ENCODE measurements at regions not wholly inside any gene's neighbourhood (a gene's known extent, or its start where the extent isn't known, plus 50 kb on each side); places are given as distances from the start of the nearest gene placed in this dataset.

DNA sequence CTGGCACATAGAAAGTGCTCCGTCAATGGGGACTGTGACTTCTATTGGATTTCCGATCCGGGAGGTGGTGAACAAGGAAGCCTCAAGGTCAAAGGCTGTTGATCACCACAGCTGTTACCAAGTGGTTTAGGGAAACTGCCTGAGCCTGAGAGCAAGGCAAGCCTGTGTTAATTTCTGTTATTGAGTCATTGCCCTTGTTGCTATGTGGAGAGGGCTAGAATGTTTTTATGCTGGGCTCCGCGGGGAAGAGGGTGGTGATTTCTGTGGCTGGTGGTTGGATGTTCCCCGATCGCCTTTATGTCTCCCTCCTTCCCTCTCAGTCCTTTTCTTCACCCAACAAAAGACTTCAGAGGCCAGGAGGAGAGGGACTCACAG lies 108.5 kb upstream of the ALX4 start:
- Histone ChIP-seq H3K27ac (0 out of 6 replicates have a peak overlapping the region, but pooled peaks of 1 of the 2 experiments have one; percentile 37), H3K9me3 (no peaks in the 10 kb centered on the region), H3K4me1 (peaks cover 15% of the 10 kb centered on the region), H3K4me2 (peak overlapping the region; percentile 8; the same call in 1 of the 3 replicates), H3K4me3 (no peak overlapping the region)
- WGBS (ENCODE audit: missing lambda C conversion rate), result 70% methylated on average over 7 of the region's 7 CpGs
- DNase-seq (ENCODE audit: low read depth in 1 of 2, low spot score in 1 of 2), result no peak
- ChIA-PET POLR2A (no interaction called here), CTCF (interaction anchor here (0.8 to 1.3 kb wide), 3 partner anchors 9 to 20 kb away, joined by 3 read pairs; no protein-coding TSS in a partner anchor)
- FAIRE-seq, result no peak
- ATAC-seq, result peak in 1 of 2 experiments; percentile 42; a peak in 2 of 6 replicates
- TF ChIP-seq SMC3 (IDR thresholded peaks at IDR 0.05) (no peak), FOXS1 (CRISPR knock-in tag; IDR thresholded peaks at IDR 0.05) (no peak), ZSCAN20 (CRISPR knock-in tag; IDR thresholded peaks at IDR 0.05) (no peak)

DNA sequence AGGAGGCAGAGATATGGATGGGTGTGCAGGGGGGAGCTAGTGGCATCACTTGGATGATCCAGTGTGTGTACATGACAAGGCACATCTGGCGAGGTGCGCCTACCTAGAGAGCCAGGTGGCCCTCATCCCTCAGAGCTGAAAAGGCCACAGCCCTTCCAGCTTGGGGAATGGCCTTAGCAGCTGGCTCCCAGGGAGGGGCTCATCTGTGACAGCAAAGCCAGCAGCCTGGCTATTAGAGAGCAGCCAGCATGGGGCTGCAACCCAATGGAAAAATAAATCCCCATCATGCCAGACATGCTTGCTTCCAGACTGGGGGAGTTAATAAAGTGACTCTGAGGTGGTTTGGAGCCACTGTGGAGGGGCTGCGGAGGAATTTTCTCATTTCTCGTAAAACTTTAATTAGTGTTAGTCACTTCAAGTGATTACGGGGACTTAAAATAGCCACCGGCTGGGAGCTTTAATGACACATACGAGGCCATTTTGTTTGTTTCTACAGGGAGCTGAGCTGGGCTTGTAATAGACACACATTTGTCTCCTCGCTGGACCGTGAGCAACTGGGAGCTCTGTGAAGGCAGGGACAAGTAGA lies 111.2 kb upstream of the ALX4 start:
- TF ChIP-seq FOSL2 (IDR thresholded peaks at IDR 0.05) (no peak), FOSL2 (CRISPR knock-in tag; IDR thresholded peaks at IDR 0.05) (no peak), TP53 (CRISPR knock-in tag; IDR thresholded peaks at IDR 0.05) (no peak), RAD21 (conservative IDR thresholded peaks at IDR 0.05 in 1 of 2, IDR thresholded peaks at IDR 0.05 in 1 of 2) (no peak), NFE2L2 (conservative IDR thresholded peaks at IDR 0.05; ENCODE audit: low read length) (no peak), ZSCAN20 (CRISPR knock-in tag; IDR thresholded peaks at IDR 0.05) (no peak), CEBPB (IDR thresholded peaks at IDR 0.05) (no peak), RARB (CRISPR knock-in tag; IDR thresholded peaks at IDR 0.05) (no peak), RCOR1 (IDR thresholded peaks at IDR 0.05; ENCODE audit: low read depth, low read length) (no peak), TFCP2L1 (CRISPR knock-in tag; IDR thresholded peaks at IDR 0.05) (no peak)
- TF ChIP-seq, protein P1, sequence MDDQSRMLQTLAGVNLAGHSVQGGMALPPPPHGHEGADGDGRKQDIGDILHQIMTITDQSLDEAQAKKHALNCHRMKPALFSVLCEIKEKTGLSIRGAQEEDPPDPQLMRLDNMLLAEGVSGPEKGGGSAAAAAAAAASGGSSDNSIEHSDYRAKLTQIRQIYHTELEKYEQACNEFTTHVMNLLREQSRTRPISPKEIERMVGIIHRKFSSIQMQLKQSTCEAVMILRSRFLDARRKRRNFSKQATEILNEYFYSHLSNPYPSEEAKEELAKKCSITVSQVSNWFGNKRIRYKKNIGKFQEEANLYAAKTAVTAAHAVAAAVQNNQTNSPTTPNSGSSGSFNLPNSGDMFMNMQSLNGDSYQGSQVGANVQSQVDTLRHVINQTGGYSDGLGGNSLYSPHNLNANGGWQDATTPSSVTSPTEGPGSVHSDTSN (IDR thresholded peaks at IDR 0.05), result no peak
- TF ChIP-seq, protein P2, sequence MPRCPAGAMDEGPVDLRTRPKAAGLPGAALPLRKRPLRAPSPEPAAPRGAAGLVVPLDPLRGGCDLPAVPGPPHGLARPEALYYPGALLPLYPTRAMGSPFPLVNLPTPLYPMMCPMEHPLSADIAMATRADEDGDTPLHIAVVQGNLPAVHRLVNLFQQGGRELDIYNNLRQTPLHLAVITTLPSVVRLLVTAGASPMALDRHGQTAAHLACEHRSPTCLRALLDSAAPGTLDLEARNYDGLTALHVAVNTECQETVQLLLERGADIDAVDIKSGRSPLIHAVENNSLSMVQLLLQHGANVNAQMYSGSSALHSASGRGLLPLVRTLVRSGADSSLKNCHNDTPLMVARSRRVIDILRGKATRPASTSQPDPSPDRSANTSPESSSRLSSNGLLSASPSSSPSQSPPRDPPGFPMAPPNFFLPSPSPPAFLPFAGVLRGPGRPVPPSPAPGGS (IDR thresholded peaks at IDR 0.05), result no peak
- TF ChIP-seq, protein P3, sequence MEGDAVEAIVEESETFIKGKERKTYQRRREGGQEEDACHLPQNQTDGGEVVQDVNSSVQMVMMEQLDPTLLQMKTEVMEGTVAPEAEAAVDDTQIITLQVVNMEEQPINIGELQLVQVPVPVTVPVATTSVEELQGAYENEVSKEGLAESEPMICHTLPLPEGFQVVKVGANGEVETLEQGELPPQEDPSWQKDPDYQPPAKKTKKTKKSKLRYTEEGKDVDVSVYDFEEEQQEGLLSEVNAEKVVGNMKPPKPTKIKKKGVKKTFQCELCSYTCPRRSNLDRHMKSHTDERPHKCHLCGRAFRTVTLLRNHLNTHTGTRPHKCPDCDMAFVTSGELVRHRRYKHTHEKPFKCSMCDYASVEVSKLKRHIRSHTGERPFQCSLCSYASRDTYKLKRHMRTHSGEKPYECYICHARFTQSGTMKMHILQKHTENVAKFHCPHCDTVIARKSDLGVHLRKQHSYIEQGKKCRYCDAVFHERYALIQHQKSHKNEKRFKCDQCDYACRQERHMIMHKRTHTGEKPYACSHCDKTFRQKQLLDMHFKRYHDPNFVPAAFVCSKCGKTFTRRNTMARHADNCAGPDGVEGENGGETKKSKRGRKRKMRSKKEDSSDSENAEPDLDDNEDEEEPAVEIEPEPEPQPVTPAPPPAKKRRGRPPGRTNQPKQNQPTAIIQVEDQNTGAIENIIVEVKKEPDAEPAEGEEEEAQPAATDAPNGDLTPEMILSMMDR (IDR thresholded peaks at IDR 0.05), result no peak
- POLR2A ChIA-PET, result no interaction called here
- ATAC-seq (no peak), DNase-seq (ENCODE audit: low read depth in 1 of 2, low spot score in 1 of 2) (no peak), FAIRE-seq (no peak)
- CTCF ChIA-PET, result interaction anchor here (1.6 kb wide), 1 partner anchor 12 kb away, joined by 6 read pairs; no protein-coding TSS in a partner anchor
- Histone ChIP-seq H3K4me3 (no peak overlapping the region), H3K4me2 (no peak overlapping the region), H3K9me3 (no peaks in the 10 kb centered on the region), H3K4me1 (peaks cover 15% of the 10 kb centered on the region), H3K27ac (no peak overlapping the region)
- WGBS (ENCODE audit: missing lambda C conversion rate), result 58% methylated on average over 9 of the region's 9 CpGs

DNA sequence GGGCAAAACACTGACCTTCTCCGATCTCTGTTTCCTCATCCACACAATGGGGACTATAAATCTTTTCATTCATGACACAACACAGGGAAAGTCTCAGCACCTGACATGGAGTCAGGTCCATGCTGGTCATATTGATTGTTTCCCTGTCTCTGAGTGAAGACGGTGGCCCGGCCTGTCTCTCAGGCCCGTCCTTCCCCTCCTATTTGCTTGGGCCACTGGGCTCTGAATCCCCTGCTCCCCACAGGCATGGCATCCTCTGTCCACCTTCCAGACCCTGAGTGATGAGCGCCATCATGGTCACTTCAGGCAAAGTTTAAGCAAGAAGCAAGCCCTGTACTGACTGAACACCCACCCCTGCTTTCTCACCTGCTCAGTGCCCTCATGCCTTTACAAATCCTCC lies 113.3 kb upstream of the ALX4 start:
- ChIA-PET POLR2A (no interaction called here), CTCF (no interaction called here)
- TF ChIP-seq, protein P4, sequence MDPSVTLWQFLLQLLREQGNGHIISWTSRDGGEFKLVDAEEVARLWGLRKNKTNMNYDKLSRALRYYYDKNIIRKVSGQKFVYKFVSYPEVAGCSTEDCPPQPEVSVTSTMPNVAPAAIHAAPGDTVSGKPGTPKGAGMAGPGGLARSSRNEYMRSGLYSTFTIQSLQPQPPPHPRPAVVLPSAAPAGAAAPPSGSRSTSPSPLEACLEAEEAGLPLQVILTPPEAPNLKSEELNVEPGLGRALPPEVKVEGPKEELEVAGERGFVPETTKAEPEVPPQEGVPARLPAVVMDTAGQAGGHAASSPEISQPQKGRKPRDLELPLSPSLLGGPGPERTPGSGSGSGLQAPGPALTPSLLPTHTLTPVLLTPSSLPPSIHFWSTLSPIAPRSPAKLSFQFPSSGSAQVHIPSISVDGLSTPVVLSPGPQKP (IDR thresholded peaks at IDR 0.05; ENCODE audit: low read depth, low read length), result no peak
- no peak for TF ChIP-seq TFCP2L1 (CRISPR knock-in tag; IDR thresholded peaks at IDR 0.05)
- TF ChIP-seq RAD21 (conservative IDR thresholded peaks at IDR 0.05 in 1 of 2, IDR thresholded peaks at IDR 0.05 in 1 of 2), result no peak
- TF ChIP-seq POLR2A (IDR thresholded peaks at IDR 0.05; ENCODE audit: low read length), result no peak
- TF ChIP-seq PHF8 (IDR thresholded peaks at IDR 0.05; ENCODE audit: borderline replicate concordance, low read depth), result no peak
- no peak for TF ChIP-seq RNF2 (IDR thresholded peaks at IDR 0.05; ENCODE audit: borderline replicate concordance, low read depth)
- no peak for TF ChIP-seq FOSB (CRISPR knock-in tag; IDR thresholded peaks at IDR 0.05)
- TF ChIP-seq RARB (CRISPR knock-in tag; IDR thresholded peaks at IDR 0.05), result no peak
- TF ChIP-seq, protein P5, sequence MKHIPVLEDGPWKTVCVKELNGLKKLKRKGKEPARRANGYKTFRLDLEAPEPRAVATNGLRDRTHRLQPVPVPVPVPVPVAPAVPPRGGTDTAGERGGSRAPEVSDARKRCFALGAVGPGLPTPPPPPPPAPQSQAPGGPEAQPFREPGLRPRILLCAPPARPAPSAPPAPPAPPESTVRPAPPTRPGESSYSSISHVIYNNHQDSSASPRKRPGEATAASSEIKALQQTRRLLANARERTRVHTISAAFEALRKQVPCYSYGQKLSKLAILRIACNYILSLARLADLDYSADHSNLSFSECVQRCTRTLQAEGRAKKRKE (CRISPR knock-in tag; IDR thresholded peaks at IDR 0.05; ENCODE audit: low read depth), result no peak
- TF ChIP-seq MAFK (IDR thresholded peaks at IDR 0.05; ENCODE audit: partially characterized antibody), result no peak
- TF ChIP-seq, protein P6, sequence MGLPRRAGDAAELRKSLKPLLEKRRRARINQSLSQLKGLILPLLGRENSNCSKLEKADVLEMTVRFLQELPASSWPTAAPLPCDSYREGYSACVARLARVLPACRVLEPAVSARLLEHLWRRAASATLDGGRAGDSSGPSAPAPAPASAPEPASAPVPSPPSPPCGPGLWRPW (IDR thresholded peaks at IDR 0.05), result no peak
- TF ChIP-seq, protein P7, sequence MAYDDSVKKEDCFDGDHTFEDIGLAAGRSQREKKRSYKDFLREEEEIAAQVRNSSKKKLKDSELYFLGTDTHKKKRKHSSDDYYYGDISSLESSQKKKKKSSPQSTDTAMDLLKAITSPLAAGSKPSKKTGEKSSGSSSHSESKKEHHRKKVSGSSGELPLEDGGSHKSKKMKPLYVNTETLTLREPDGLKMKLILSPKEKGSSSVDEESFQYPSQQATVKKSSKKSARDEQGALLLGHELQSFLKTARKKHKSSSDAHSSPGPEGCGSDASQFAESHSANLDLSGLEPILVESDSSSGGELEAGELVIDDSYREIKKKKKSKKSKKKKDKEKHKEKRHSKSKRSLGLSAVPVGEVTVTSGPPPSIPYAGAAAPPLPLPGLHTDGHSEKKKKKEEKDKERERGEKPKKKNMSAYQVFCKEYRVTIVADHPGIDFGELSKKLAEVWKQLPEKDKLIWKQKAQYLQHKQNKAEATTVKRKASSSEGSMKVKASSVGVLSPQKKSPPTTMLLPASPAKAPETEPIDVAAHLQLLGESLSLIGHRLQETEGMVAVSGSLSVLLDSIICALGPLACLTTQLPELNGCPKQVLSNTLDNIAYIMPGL (CRISPR knock-in tag; IDR thresholded peaks at IDR 0.05; ENCODE audit: borderline replicate concordance), result no peak
- TF ChIP-seq CHD4 (IDR thresholded peaks at IDR 0.05; ENCODE audit: borderline replicate concordance), result no peak
- peaks cover 4% of the 10 kb centered on the region; the same call in 1 of the 3 replicates for H3K4me1 ChIP-seq
- no peak for FAIRE-seq
- ATAC-seq, result no peak
- no peak for DNase-seq (ENCODE audit: low read depth in 1 of 2, low spot score in 1 of 2)
- H3K9me3 ChIP-seq, result no peaks in the 10 kb centered on the region
- 57% methylated on average over 5 of the region's 5 CpGs for WGBS (ENCODE audit: missing lambda C conversion rate)
- no peak overlapping the region for H3K4me3 ChIP-seq
- H3K4me2 ChIP-seq, result no peak overlapping the region
- H3K27ac ChIP-seq, result no peak overlapping the region

Measured in A549 (cell line).